ENCODE measurements at regions not wholly inside any gene's neighbourhood (a gene's known extent, or its start where the extent isn't known, plus 50 kb on each side); places are given as distances from the start of the nearest gene placed in this dataset.
A peak's percentile ranks its signal among the peaks of the same experiment; 100 is the strongest.

GRCh38 chr13:76474966-76475365, 411.2 kb downstream of the KCTD12 start:
- Histone ChIP-seq H3K36me3 (no peaks in the 10 kb centered on the region), H3K9me3 (no peaks in the 10 kb centered on the region), H3K4me1 (no peaks in the 10 kb centered on the region), H3K27me3 (no peaks in the 10 kb centered on the region), H3K4me3 (ENCODE audit: low read depth, low read length) (no peak overlapping the region)
- DNase-seq: no peak
- no peak for TF ChIP-seq CTCF (IDR thresholded peaks at IDR 0.05; ENCODE audit: low read depth, low read length)

GRCh38 chr13:76474356-76474755, 411.8 kb downstream of the KCTD12 start:
- no peaks in the 10 kb centered on the region for H3K4me1 ChIP-seq
- no peaks in the 10 kb centered on the region for H3K27me3 ChIP-seq
- H3K4me3 ChIP-seq (ENCODE audit: low read depth, low read length): no peak overlapping the region
- no peak for DNase-seq
- TF ChIP-seq CTCF (IDR thresholded peaks at IDR 0.05; ENCODE audit: low read depth, low read length): no peak
- H3K9me3 ChIP-seq: no peaks in the 10 kb centered on the region
- no peaks in the 10 kb centered on the region for H3K36me3 ChIP-seq

GRCh38 chr13:76473552-76474134, 412.6 kb downstream of the KCTD12 start:
- H3K9me3 ChIP-seq: no peaks in the 10 kb centered on the region
- peak; percentile 83 for DNase-seq
- TF ChIP-seq CTCF (IDR thresholded peaks at IDR 0.05; ENCODE audit: low read depth, low read length): peak; percentile 89
- H3K36me3 ChIP-seq: no peaks in the 10 kb centered on the region
- no peak overlapping the region for H3K4me3 ChIP-seq (ENCODE audit: low read depth, low read length)
- H3K27me3 ChIP-seq: no peaks in the 10 kb centered on the region
- no peaks in the 10 kb centered on the region for H3K4me1 ChIP-seq

GRCh38 chr13:76472916-76473315, 413.3 kb downstream of the KCTD12 start:
- Histone ChIP-seq H3K36me3 (no peaks in the 10 kb centered on the region), H3K27me3 (no peaks in the 10 kb centered on the region), H3K9me3 (no peaks in the 10 kb centered on the region), H3K4me1 (no peaks in the 10 kb centered on the region), H3K4me3 (ENCODE audit: low read depth, low read length) (no peak overlapping the region)
- TF ChIP-seq CTCF (IDR thresholded peaks at IDR 0.05; ENCODE audit: low read depth, low read length): no peak
- no peak for DNase-seq

- DNase-seq: no peak
- H3K9me3 ChIP-seq: no peaks in the 10 kb centered on the region
- no peak overlapping the region for H3K4me3 ChIP-seq (ENCODE audit: low read depth, low read length)
- H3K27me3 ChIP-seq: no peaks in the 10 kb centered on the region; the same call in 1 of the 2 replicates
- TF ChIP-seq CTCF (IDR thresholded peaks at IDR 0.05; ENCODE audit: low read depth, low read length): no peak
- H3K4me1 ChIP-seq: no peaks in the 10 kb centered on the region
- H3K36me3 ChIP-seq: no peaks in the 10 kb centered on the region
Observed at GRCh38 chr13:76471486-76471885, 414.7 kb downstream of the KCTD12 start.

- Histone ChIP-seq H3K9me3 (no peaks in the 10 kb centered on the region), H3K4me3 (ENCODE audit: low read depth, low read length) (no peak overlapping the region), H3K4me1 (no peaks in the 10 kb centered on the region), H3K36me3 (no peaks in the 10 kb centered on the region), H3K27me3 (no peaks in the 10 kb centered on the region; the same call in 1 of the 2 replicates)
- no peak for DNase-seq
- no peak for TF ChIP-seq CTCF (IDR thresholded peaks at IDR 0.05; ENCODE audit: low read depth, low read length)
Observed at GRCh38 chr13:76470991-76471390, 415.2 kb downstream of the KCTD12 start.
